ENCODE measurements at regions not wholly inside any gene's neighbourhood (a gene's known extent, or its start where the extent isn't known, plus 50 kb on each side); places are given as distances from the start of the nearest gene placed in this dataset.
"Not testable (repeated sequence)": the region's sequence is repeated elsewhere in the genome, so short reads cannot be mapped to it uniquely, and the experiment has no call there.

- no peak overlapping the region for H3K4me3 ChIP-seq (ENCODE audit: low read depth, low read length)
- DNase-seq (ENCODE audit: low read depth), result no peak
- no peak for TF ChIP-seq MAX (IDR thresholded peaks at IDR 0.05; ENCODE audit: low read depth, low read length)
- no peak for TF ChIP-seq POLR2A (IDR thresholded peaks at IDR 0.05; ENCODE audit: extremely low read depth, insufficient read length)
- no peak for TF ChIP-seq MYC (IDR thresholded peaks at IDR 0.05; ENCODE audit: low read depth, low read length)
- TF ChIP-seq CTCF (IDR thresholded peaks at IDR 0.05; ENCODE audit: low read depth, low read length), result no peak
Measured at GRCh38 chr11:134957540-134958335, 545.7 kb upstream of the B3GAT1 start.

- TF ChIP-seq MAX (IDR thresholded peaks at IDR 0.05; ENCODE audit: low read depth, low read length) (no peak), MYC (IDR thresholded peaks at IDR 0.05; ENCODE audit: low read depth, low read length) (no peak), POLR2A (IDR thresholded peaks at IDR 0.05; ENCODE audit: extremely low read depth, insufficient read length) (no peak), CTCF (IDR thresholded peaks at IDR 0.05; ENCODE audit: low read depth, low read length) (no peak)
- DNase-seq (ENCODE audit: low read depth), result no peak
- H3K4me3 ChIP-seq (ENCODE audit: low read depth, low read length), result no peak overlapping the region
Measured at GRCh38 chr11:134956450-134957210, 544.6 kb upstream of the B3GAT1 start.

GRCh38 chr11:134955970-134956369 lies 543.9 kb upstream of the B3GAT1 start:
- H3K4me3 ChIP-seq (ENCODE audit: low read depth, low read length); DNase-seq (ENCODE audit: low read depth): not testable (repeated sequence)

GRCh38 chr11:134955281-134955680 lies 543.2 kb upstream of the B3GAT1 start:
- DNase-seq (ENCODE audit: low read depth), result no peak
- no peak overlapping the region for H3K4me3 ChIP-seq (ENCODE audit: low read depth, low read length)
- no peak for TF ChIP-seq CTCF (IDR thresholded peaks at IDR 0.05; ENCODE audit: low read depth, low read length)
- no peak for TF ChIP-seq POLR2A (IDR thresholded peaks at IDR 0.05; ENCODE audit: extremely low read depth, insufficient read length)
- TF ChIP-seq MYC (IDR thresholded peaks at IDR 0.05; ENCODE audit: low read depth, low read length), result no peak
- no peak for TF ChIP-seq MAX (IDR thresholded peaks at IDR 0.05; ENCODE audit: low read depth, low read length)

GRCh38 chr11:134954456-134954855 lies 542.4 kb upstream of the B3GAT1 start:
- not testable (repeated sequence) for H3K4me3 ChIP-seq (ENCODE audit: low read depth, low read length); DNase-seq (ENCODE audit: low read depth)

- DNase-seq (ENCODE audit: low read depth), result not testable (repeated sequence)
Measured at GRCh38 chr11:134953417-134953970, 541.5 kb upstream of the B3GAT1 start.

GRCh38 chr11:134951305-134951700 lies 539.3 kb upstream of the B3GAT1 start:
- H3K4me3 ChIP-seq (ENCODE audit: low read depth, low read length), result no peak overlapping the region
- TF ChIP-seq CTCF (IDR thresholded peaks at IDR 0.05; ENCODE audit: low read depth, low read length) (no peak), MAX (IDR thresholded peaks at IDR 0.05; ENCODE audit: low read depth, low read length) (no peak), MYC (IDR thresholded peaks at IDR 0.05; ENCODE audit: low read depth, low read length) (no peak), POLR2A (IDR thresholded peaks at IDR 0.05; ENCODE audit: extremely low read depth, insufficient read length) (no peak)

More at GRCh38 chr11:134953417-134953970, 541.5 kb upstream of the B3GAT1 start:
- not testable (repeated sequence) for H3K4me3 ChIP-seq (ENCODE audit: low read depth, low read length)

More at GRCh38 chr11:134951305-134951700, 539.3 kb upstream of the B3GAT1 start:
- no peak for DNase-seq (ENCODE audit: low read depth)

Measured in NB4 (cell line).